ENCODE measurements at regions not wholly inside any gene's neighbourhood (a gene's known extent, or its start where the extent isn't known, plus 50 kb on each side); places are given as distances from the start of the nearest gene placed in this dataset.
"Not testable (repeated sequence)": the region's sequence is repeated elsewhere in the genome, so short reads cannot be mapped to it uniquely, and the experiment has no call there.

GRCh38 chr3:110946810-110947209, 124.8 kb upstream of the NECTIN3 start:
- no peak overlapping the region for H3K27ac ChIP-seq (ENCODE audit: low read length)
- H3K27me3 ChIP-seq (ENCODE audit: control insufficient read depth in 1 of 2, insufficient read depth in 2 of 2, low read length in 2 of 2), result no peaks in the 10 kb centered on the region
- H3K9ac ChIP-seq (ENCODE audit: low read length in 2 of 2), result no peak overlapping the region
- H3K9me3 ChIP-seq (ENCODE audit: control insufficient read depth in 2 of 2, low read length in 2 of 2), result peaks cover 9 to 12% of the 10 kb centered on the region in 2 donors
- H3K4me1 ChIP-seq (ENCODE audit: control insufficient read depth, insufficient read depth, low read length), result no peaks in the 10 kb centered on the region
- no peaks in the 10 kb centered on the region for H3K36me3 ChIP-seq (ENCODE audit: control insufficient read depth in 2 of 2, insufficient read depth in 2 of 2, low read length in 2 of 2)
- no peak overlapping the region for H3K4me3 ChIP-seq (ENCODE audit: low read length in 2 of 2)

GRCh38 chr3:110949194-110949593, 122.4 kb upstream of the NECTIN3 start:
- H3K9me3 ChIP-seq (ENCODE audit: control insufficient read depth in 2 of 2, low read length in 2 of 2), result peaks cover 7 to 12% of the 10 kb centered on the region in 2 donors
- not testable (repeated sequence) for H3K27ac ChIP-seq (ENCODE audit: low read length); H3K4me1 ChIP-seq (ENCODE audit: control insufficient read depth, insufficient read depth, low read length); H3K4me3 ChIP-seq (ENCODE audit: low read length in 2 of 2); H3K9ac ChIP-seq (ENCODE audit: low read length in 2 of 2); H3K36me3 ChIP-seq (ENCODE audit: control insufficient read depth in 2 of 2, insufficient read depth in 2 of 2, low read length in 2 of 2); H3K27me3 ChIP-seq (ENCODE audit: control insufficient read depth in 1 of 2, insufficient read depth in 2 of 2, low read length in 2 of 2)

DNA sequence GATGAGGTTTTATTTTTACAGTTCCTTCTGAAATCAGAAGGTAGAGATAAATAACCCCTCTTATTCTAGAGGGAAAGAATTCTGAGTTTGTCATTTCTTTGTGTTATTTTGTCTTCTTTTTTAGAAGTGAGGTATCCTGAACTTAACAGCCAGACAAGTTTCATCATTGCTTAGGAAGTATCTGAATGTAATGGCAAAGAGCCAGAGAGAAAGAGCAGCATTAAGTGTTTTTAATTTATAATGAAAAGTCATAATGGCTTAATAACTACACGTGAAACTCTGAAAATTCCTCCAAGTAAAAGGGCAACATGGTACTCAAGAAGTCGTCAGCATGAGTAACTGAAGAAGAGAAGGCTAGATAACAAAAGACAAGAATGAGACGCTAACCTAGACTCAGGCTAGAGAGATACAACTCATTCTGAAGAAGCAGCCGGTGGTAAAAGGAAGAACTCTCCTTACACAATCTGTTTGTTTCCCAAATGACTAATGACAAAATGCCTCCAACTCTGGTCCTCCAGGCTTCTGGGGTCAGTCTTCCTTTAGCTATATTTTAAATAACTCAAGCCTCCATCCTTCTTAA, 116.2 kb upstream of the NECTIN3 start:
- peaks cover 0 to 3% of the 10 kb centered on the region in 2 donors for H3K9me3 ChIP-seq (ENCODE audit: control insufficient read depth in 2 of 2, low read length in 2 of 2)
- no peak overlapping the region for H3K4me3 ChIP-seq (ENCODE audit: low read length in 2 of 2)
- no peaks in the 10 kb centered on the region for H3K4me1 ChIP-seq (ENCODE audit: control insufficient read depth, insufficient read depth, low read length)
- H3K36me3 ChIP-seq (ENCODE audit: control insufficient read depth in 2 of 2, insufficient read depth in 2 of 2, low read length in 2 of 2), result no peaks in the 10 kb centered on the region
- no peak overlapping the region for H3K27ac ChIP-seq (ENCODE audit: low read length)
- H3K9ac ChIP-seq (ENCODE audit: low read length in 2 of 2), result no peak overlapping the region
- no peaks in the 10 kb centered on the region for H3K27me3 ChIP-seq (ENCODE audit: control insufficient read depth in 1 of 2, insufficient read depth in 2 of 2, low read length in 2 of 2)

DNA sequence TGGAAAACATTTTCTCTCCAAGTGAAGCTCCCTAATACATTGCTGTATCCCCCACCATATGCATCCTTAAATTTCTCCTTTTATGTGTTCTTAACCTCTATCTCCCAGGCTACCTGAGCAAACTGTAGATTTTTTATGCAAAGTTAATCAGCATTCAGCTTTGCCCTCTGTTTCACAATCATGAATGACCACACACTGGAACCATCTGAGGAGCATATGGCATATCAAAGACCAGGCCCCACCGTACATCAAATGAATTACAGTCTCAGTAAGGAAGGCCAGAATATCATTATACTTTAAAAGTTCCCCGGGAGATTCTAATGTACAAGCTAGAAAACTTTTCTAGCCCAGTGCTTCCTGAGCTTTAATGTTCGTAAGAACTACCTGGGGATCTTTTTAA, 115.5 kb upstream of the NECTIN3 start:
- no peaks in the 10 kb centered on the region for H3K27me3 ChIP-seq (ENCODE audit: control insufficient read depth in 1 of 2, insufficient read depth in 2 of 2, low read length in 2 of 2)
- no peak overlapping the region for H3K4me3 ChIP-seq (ENCODE audit: low read length in 2 of 2)
- no peaks in the 10 kb centered on the region for H3K36me3 ChIP-seq (ENCODE audit: control insufficient read depth in 2 of 2, insufficient read depth in 2 of 2, low read length in 2 of 2)
- no peak overlapping the region for H3K9ac ChIP-seq (ENCODE audit: low read length in 2 of 2)
- H3K4me1 ChIP-seq (ENCODE audit: control insufficient read depth, insufficient read depth, low read length), result no peaks in the 10 kb centered on the region
- no peak overlapping the region for H3K27ac ChIP-seq (ENCODE audit: low read length)
- H3K9me3 ChIP-seq (ENCODE audit: control insufficient read depth in 2 of 2, low read length in 2 of 2), result peaks cover 0 to 3% of the 10 kb centered on the region in 2 donors

- Histone ChIP-seq H3K9me3 (ENCODE audit: control insufficient read depth in 2 of 2, low read length in 2 of 2) (no peaks in the 10 kb centered on the region), H3K36me3 (ENCODE audit: control insufficient read depth in 2 of 2, insufficient read depth in 2 of 2, low read length in 2 of 2) (no peaks in the 10 kb centered on the region), H3K9ac (ENCODE audit: low read length in 2 of 2) (no peak overlapping the region), H3K4me3 (ENCODE audit: low read length in 2 of 2) (no peak overlapping the region), H3K27ac (ENCODE audit: low read length) (no peak overlapping the region), H3K27me3 (ENCODE audit: control insufficient read depth in 1 of 2, insufficient read depth in 2 of 2, low read length in 2 of 2) (no peaks in the 10 kb centered on the region), H3K4me1 (ENCODE audit: control insufficient read depth, insufficient read depth, low read length) (no peaks in the 10 kb centered on the region)
Observed at GRCh38 chr3:110957247-110958025, 114.2 kb upstream of the NECTIN3 start.

DNA sequence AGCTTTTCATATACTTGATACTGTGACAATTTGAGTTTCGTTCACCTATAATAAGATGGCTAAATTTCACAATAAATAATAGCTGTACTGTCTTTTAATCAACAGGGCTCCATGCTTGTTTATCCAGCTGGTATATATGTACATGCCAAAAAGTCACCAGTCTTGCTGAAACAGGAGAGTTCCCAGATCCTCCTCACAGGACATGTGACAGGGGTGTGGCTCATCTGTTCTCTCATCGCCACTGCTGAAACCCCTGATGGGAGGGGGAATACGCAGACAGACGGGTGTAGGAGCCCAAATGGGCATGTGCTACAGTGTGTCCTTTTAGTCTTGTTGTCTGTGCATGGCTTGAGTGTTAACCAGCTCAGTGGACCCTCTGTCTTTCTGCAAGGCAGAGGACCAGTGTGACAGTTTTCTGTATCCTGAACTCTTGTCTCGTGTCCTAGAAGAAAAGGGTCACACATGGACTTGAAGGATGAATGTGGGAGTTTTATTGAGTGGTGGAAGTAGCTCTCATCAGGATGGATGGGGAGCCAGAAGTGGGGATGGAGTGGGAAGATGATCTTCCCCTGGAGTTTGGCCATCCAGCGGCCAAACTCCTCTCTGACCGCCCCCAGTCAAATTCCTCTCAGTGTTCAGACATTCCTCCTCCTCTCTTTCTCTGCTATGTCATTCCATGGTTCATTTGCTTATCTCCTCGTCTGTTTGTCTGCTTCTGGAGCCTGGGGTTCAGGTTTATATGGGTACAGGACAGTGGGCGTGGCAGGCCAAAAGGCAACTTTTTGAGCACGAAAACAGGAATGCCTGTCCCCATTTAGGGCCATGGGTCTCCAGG, 113.1 kb upstream of the NECTIN3 start:
- H3K27ac ChIP-seq (ENCODE audit: low read length), result no peak overlapping the region
- H3K9ac ChIP-seq (ENCODE audit: low read length in 2 of 2), result no peak overlapping the region
- H3K4me1 ChIP-seq (ENCODE audit: control insufficient read depth, insufficient read depth, low read length), result no peaks in the 10 kb centered on the region
- H3K4me3 ChIP-seq (ENCODE audit: low read length in 2 of 2), result no peak overlapping the region
- no peaks in the 10 kb centered on the region for H3K36me3 ChIP-seq (ENCODE audit: control insufficient read depth in 2 of 2, insufficient read depth in 2 of 2, low read length in 2 of 2)
- no peaks in the 10 kb centered on the region for H3K27me3 ChIP-seq (ENCODE audit: control insufficient read depth in 1 of 2, insufficient read depth in 2 of 2, low read length in 2 of 2)
- no peaks in the 10 kb centered on the region for H3K9me3 ChIP-seq (ENCODE audit: control insufficient read depth in 2 of 2, low read length in 2 of 2)

- H3K4me3 ChIP-seq (ENCODE audit: low read length in 2 of 2), result no peak overlapping the region
- H3K4me1 ChIP-seq (ENCODE audit: control insufficient read depth, insufficient read depth, low read length), result no peaks in the 10 kb centered on the region
Observed at GRCh38 chr3:110965976-110966375, 105.6 kb upstream of the NECTIN3 start.

DNA sequence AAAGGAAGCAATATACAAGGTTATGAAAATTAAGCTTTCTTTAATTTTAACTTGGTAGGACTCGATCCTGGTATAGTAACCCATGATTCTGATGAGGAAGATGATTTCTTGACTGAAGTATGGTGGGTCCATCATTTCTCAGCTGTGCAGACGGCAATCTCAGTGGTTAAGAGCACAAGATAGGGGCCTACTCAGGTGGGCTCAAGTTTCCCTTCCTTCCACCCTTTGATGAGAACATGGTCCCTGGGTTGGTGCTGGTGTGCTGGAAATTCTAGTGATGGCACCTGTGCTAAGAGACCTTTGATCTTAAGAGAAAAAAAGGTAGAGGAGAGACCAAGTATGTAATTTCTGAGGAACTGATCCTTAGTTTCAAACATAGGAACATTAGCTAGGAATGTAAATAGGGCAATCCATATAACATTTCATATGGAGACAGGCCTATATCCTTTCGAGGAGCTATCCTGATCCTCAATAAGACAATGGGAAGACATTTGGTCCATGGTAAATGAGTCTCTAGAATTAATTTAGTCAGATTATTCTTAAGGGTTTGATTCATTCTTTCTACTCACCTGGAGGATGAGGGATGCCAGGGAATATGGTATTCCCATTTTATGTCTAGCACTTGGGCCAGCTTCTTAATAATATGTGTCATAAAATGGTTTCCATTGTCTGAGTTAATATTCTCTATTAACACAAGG, 104.5 kb upstream of the NECTIN3 start:
- Histone ChIP-seq H3K27ac (ENCODE audit: low read length) (no peak overlapping the region), H3K9me3 (ENCODE audit: control insufficient read depth in 2 of 2, low read length in 2 of 2) (peaks cover 4 to 21% of the 10 kb centered on the region in 2 donors), H3K27me3 (ENCODE audit: control insufficient read depth in 1 of 2, insufficient read depth in 2 of 2, low read length in 2 of 2) (no peaks in the 10 kb centered on the region), H3K9ac (ENCODE audit: low read length in 2 of 2) (no peak overlapping the region), H3K36me3 (ENCODE audit: control insufficient read depth in 2 of 2, insufficient read depth in 2 of 2, low read length in 2 of 2) (no peaks in the 10 kb centered on the region), H3K4me1 (ENCODE audit: control insufficient read depth, insufficient read depth, low read length) (no peaks in the 10 kb centered on the region), H3K4me3 (ENCODE audit: low read length in 2 of 2) (no peak overlapping the region)

More at GRCh38 chr3:110965976-110966375, 105.6 kb upstream of the NECTIN3 start:
- no peak overlapping the region for H3K27ac ChIP-seq (ENCODE audit: low read length)
- no peaks in the 10 kb centered on the region for H3K36me3 ChIP-seq (ENCODE audit: control insufficient read depth in 2 of 2, insufficient read depth in 2 of 2, low read length in 2 of 2)
- no peak overlapping the region for H3K9ac ChIP-seq (ENCODE audit: low read length in 2 of 2)
- no peaks in the 10 kb centered on the region for H3K27me3 ChIP-seq (ENCODE audit: control insufficient read depth in 1 of 2, insufficient read depth in 2 of 2, low read length in 2 of 2)
- H3K9me3 ChIP-seq (ENCODE audit: control insufficient read depth in 2 of 2, low read length in 2 of 2), result peaks cover 4 to 18% of the 10 kb centered on the region in 2 donors

GRCh38 chr3:110968076-110968475, 103.5 kb upstream of the NECTIN3 start:
- Histone ChIP-seq H3K4me1 (ENCODE audit: control insufficient read depth, insufficient read depth, low read length) (no peaks in the 10 kb centered on the region), H3K9ac (ENCODE audit: low read length in 2 of 2) (no peak overlapping the region), H3K27me3 (ENCODE audit: control insufficient read depth in 1 of 2, insufficient read depth in 2 of 2, low read length in 2 of 2) (no peaks in the 10 kb centered on the region), H3K27ac (ENCODE audit: low read length) (no peak overlapping the region), H3K4me3 (ENCODE audit: low read length in 2 of 2) (no peak overlapping the region), H3K9me3 (ENCODE audit: control insufficient read depth in 2 of 2, low read length in 2 of 2) (peaks cover 4 to 21% of the 10 kb centered on the region in 2 donors), H3K36me3 (ENCODE audit: control insufficient read depth in 2 of 2, insufficient read depth in 2 of 2, low read length in 2 of 2) (no peaks in the 10 kb centered on the region)

All from stomach smooth muscle (tissue), 2 donors.